Fibroblast of lung (primary cell): ENCODE measurements at regions not wholly inside any gene's neighbourhood (a gene's known extent, or its start where the extent isn't known, plus 50 kb on each side); places are given as distances from the start of the nearest gene placed in this dataset.

Experiments
- EZH2 ChIP-seq: IDR thresholded peaks from 2 replicates; pipeline ENCODE4 v1.5.1; 2012; ENCODE audit warnings: low read length, control low read depth, mild to moderate bottlenecking; ENCODE audit errors: missing control alignments
- TF ChIP-seq, protein P1 (sequence below), 2 donors: IDR thresholded peaks in 1 of 2; conservative IDR thresholded peaks in 1 of 2; 1 replicate in 1 of 2; 2 replicates in 1 of 2; pipeline ENCODE4 v1.5.1; 2011 to 2012; ENCODE audit warnings: low read length in 2 of 2, control low read depth in 1 of 2, inconsistent platforms in 1 of 2, low read depth in 1 of 2, mild to moderate bottlenecking in 1 of 2

DNA sequence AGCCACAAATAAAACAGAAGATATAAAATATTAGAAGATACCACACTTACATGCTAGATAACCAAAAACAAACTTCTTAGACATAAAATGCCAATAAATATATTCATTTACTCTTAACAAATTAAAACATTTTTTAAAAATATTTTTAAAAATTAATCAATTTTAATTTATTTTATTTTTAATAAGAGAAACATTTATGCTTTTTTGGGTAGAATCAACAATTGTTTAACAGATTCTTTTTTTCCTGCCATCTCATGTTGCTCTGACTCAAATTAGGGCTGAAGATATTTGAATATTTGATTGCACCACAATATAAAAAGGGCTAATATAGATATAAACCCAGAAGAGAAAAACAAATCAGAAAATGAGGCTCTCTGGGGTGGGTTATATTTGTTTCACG lies 172.6 kb downstream of the GOLGA6L6 start:
- TF ChIP-seq, protein P1, sequence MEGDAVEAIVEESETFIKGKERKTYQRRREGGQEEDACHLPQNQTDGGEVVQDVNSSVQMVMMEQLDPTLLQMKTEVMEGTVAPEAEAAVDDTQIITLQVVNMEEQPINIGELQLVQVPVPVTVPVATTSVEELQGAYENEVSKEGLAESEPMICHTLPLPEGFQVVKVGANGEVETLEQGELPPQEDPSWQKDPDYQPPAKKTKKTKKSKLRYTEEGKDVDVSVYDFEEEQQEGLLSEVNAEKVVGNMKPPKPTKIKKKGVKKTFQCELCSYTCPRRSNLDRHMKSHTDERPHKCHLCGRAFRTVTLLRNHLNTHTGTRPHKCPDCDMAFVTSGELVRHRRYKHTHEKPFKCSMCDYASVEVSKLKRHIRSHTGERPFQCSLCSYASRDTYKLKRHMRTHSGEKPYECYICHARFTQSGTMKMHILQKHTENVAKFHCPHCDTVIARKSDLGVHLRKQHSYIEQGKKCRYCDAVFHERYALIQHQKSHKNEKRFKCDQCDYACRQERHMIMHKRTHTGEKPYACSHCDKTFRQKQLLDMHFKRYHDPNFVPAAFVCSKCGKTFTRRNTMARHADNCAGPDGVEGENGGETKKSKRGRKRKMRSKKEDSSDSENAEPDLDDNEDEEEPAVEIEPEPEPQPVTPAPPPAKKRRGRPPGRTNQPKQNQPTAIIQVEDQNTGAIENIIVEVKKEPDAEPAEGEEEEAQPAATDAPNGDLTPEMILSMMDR (conservative IDR thresholded peaks at IDR 0.05 in 1 of 2, IDR thresholded peaks at IDR 0.05 in 1 of 2; ENCODE audit: low read depth in 1 of 2, low read length in 2 of 2) = no peak
- no peak for TF ChIP-seq EZH2
